ENCODE measurements at regions not wholly inside any gene's neighbourhood (a gene's known extent, or its start where the extent isn't known, plus 50 kb on each side); places are given as distances from the start of the nearest gene placed in this dataset.

DNA sequence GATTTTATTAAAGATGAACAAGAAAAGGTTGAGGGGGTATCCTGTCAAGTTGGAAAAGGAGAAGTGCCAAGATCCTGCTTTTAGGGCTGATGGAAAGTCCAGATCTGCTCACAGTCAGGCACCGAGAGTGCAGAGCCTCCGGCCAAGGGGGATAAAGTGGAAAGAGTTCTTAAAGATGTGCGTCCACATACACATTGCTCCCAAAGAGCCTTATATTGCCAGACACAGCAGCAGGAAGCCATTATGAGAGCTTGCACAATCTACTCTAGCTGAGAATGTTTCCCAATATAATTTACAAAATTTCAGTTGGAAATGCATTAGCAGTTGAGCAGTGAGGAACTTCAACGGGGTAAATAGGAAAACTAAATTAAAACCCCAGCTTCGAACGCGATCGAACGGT lies 95.6 kb downstream of the SALL1 start:
- BruUV-seq (replicated peaks), result no TSS peak
- H3K9me3 ChIP-seq (replicated peaks; ENCODE audit: control insufficient read depth, insufficient read depth, low read length), result no peaks in the 10 kb centered on the region
- no peak overlapping the region for H3K4me3 ChIP-seq (replicated peaks in 1 of 3; ENCODE audit: insufficient read depth in 1 of 3, low read depth in 1 of 3, low read length in 3 of 3)
- H3K36me3 ChIP-seq (ENCODE audit: control insufficient read depth in 2 of 2, extremely low read depth in 1 of 2, insufficient read depth in 2 of 2, low read length in 2 of 2), result no peaks in the 10 kb centered on the region
- FAIRE-seq (no peak), DNase-seq (ENCODE audit: low read depth, low spot score) (no peak)
- ChIA-PET CTCF (no interaction called here), POLR2A (no interaction called here)
- dilution Hi-C loops (cut with MboI; ENCODE audit: extremely low pct_ligation_motif_present, low sequenced_read_pairs), result no loop called here
- TF ChIP-seq, protein P1, sequence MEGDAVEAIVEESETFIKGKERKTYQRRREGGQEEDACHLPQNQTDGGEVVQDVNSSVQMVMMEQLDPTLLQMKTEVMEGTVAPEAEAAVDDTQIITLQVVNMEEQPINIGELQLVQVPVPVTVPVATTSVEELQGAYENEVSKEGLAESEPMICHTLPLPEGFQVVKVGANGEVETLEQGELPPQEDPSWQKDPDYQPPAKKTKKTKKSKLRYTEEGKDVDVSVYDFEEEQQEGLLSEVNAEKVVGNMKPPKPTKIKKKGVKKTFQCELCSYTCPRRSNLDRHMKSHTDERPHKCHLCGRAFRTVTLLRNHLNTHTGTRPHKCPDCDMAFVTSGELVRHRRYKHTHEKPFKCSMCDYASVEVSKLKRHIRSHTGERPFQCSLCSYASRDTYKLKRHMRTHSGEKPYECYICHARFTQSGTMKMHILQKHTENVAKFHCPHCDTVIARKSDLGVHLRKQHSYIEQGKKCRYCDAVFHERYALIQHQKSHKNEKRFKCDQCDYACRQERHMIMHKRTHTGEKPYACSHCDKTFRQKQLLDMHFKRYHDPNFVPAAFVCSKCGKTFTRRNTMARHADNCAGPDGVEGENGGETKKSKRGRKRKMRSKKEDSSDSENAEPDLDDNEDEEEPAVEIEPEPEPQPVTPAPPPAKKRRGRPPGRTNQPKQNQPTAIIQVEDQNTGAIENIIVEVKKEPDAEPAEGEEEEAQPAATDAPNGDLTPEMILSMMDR (IDR thresholded peaks at IDR 0.05; ENCODE audit: extremely low read depth in 1 of 2, insufficient read depth in 1 of 2, low read depth in 1 of 2, low read length in 2 of 2), result no peak
- TF ChIP-seq MYC (IDR thresholded peaks at IDR 0.05; ENCODE audit: low read depth, low read length), result no peak
- TF ChIP-seq GATA2 (IDR thresholded peaks at IDR 0.05; ENCODE audit: insufficient read depth, insufficient read length, low read depth, low read length), result no peak
- TF ChIP-seq, protein P2, sequence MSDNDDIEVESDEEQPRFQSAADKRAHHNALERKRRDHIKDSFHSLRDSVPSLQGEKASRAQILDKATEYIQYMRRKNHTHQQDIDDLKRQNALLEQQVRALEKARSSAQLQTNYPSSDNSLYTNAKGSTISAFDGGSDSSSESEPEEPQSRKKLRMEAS (IDR thresholded peaks at IDR 0.05; ENCODE audit: insufficient read depth, insufficient read length), result no peak
- no peak for TF ChIP-seq JUN (IDR thresholded peaks at IDR 0.05; ENCODE audit: borderline replicate concordance, insufficient read depth, insufficient read length, low read depth)
- no peak overlapping the region for H3K4me2 ChIP-seq (ENCODE audit: insufficient read depth, low read length)
- no peaks in the 10 kb centered on the region for H3K27me3 ChIP-seq (ENCODE audit: control insufficient read depth in 2 of 2, insufficient read depth in 2 of 2, low read length in 2 of 2)
- H3K9ac ChIP-seq (replicated peaks; ENCODE audit: extremely low read depth, insufficient read depth, low read length), result no peak overlapping the region
- no peaks in the 10 kb centered on the region for H4K20me1 ChIP-seq (replicated peaks; ENCODE audit: control insufficient read depth, extremely low read depth, insufficient read depth, low read length)
- no peak overlapping the region for H3K27ac ChIP-seq (ENCODE audit: insufficient read depth, low read depth, low read length)
- no peaks in the 10 kb centered on the region for H3K4me1 ChIP-seq (ENCODE audit: control insufficient read depth, extremely low read depth, insufficient read depth, low read length)
- intact Hi-C loops (cut with micrococcal nuclease), result no loop called here
- H3K79me2 ChIP-seq (ENCODE audit: control insufficient read depth, insufficient read depth, low read length), result no peaks in the 10 kb centered on the region
- no peak overlapping the region for H2AFZ ChIP-seq (ENCODE audit: low read depth, low read length)
- no peaks in the 10 kb centered on the region for H3K9me1 ChIP-seq (replicated peaks; ENCODE audit: control insufficient read depth, extremely low read depth, insufficient read depth, low read length)

DNA sequence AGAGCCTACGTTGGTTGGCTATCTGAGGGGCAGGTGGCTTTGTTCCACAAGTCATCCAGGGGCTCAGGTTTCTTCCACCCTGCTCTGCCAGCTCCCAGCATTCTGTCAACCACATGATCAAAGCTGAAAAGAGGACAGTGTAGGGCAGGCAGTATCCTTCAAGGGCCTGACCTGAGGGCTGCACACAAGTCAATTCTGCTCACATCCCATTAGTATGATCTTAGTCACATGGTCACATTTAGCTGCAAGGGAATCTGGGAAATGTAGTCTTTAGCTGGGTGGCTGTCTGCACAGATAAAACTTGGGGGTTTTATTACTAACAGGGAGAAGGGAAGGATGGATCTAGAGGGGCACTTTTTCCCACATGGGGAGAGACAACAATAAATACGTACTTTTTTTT lies 97.3 kb downstream of the SALL1 start:
- no peak for DNase-seq (ENCODE audit: low read depth, low spot score)
- ChIA-PET CTCF (no interaction called here), POLR2A (no interaction called here)
- Histone ChIP-seq H3K36me3 (ENCODE audit: control insufficient read depth in 2 of 2, extremely low read depth in 1 of 2, insufficient read depth in 2 of 2, low read length in 2 of 2) (no peaks in the 10 kb centered on the region), H2AFZ (ENCODE audit: low read depth, low read length) (no peak overlapping the region), H3K9ac (replicated peaks; ENCODE audit: extremely low read depth, insufficient read depth, low read length) (no peak overlapping the region), H3K79me2 (ENCODE audit: control insufficient read depth, insufficient read depth, low read length) (no peaks in the 10 kb centered on the region), H3K4me2 (ENCODE audit: insufficient read depth, low read length) (no peak overlapping the region), H4K20me1 (replicated peaks; ENCODE audit: control insufficient read depth, extremely low read depth, insufficient read depth, low read length) (no peaks in the 10 kb centered on the region), H3K9me3 (replicated peaks; ENCODE audit: control insufficient read depth, insufficient read depth, low read length) (peaks cover under 1% of the 10 kb centered on the region), H3K27ac (ENCODE audit: insufficient read depth, low read depth, low read length) (no peak overlapping the region), H3K9me1 (replicated peaks; ENCODE audit: control insufficient read depth, extremely low read depth, insufficient read depth, low read length) (no peaks in the 10 kb centered on the region), H3K27me3 (ENCODE audit: control insufficient read depth in 2 of 2, insufficient read depth in 2 of 2, low read length in 2 of 2) (no peaks in the 10 kb centered on the region), H3K4me3 (replicated peaks in 1 of 3; ENCODE audit: insufficient read depth in 1 of 3, low read depth in 1 of 3, low read length in 3 of 3) (no peak overlapping the region), H3K4me1 (ENCODE audit: control insufficient read depth, extremely low read depth, insufficient read depth, low read length) (no peaks in the 10 kb centered on the region)
- TF ChIP-seq MYC (IDR thresholded peaks at IDR 0.05; ENCODE audit: low read depth, low read length), result no peak
- no peak for TF ChIP-seq EZH2 (IDR thresholded peaks at IDR 0.05; ENCODE audit: borderline replicate concordance, low read depth, low read length, severe bottlenecking)
- no peak for TF ChIP-seq POLR2A (IDR thresholded peaks at IDR 0.05; ENCODE audit: low read depth, low read length)
- no peak for TF ChIP-seq FOS (IDR thresholded peaks at IDR 0.05; ENCODE audit: borderline replicate concordance, insufficient read depth, low read length)
- TF ChIP-seq, protein P2 (IDR thresholded peaks at IDR 0.05; ENCODE audit: insufficient read depth, insufficient read length), result no peak
- no peak for TF ChIP-seq POLR2AphosphoS5 (IDR thresholded peaks at IDR 0.05; ENCODE audit: insufficient read depth, low read depth, low read length)
- no peak for TF ChIP-seq GATA2 (IDR thresholded peaks at IDR 0.05; ENCODE audit: insufficient read depth, insufficient read length, low read depth, low read length)
- no peak for TF ChIP-seq JUN (IDR thresholded peaks at IDR 0.05; ENCODE audit: borderline replicate concordance, insufficient read depth, insufficient read length, low read depth)
- TF ChIP-seq, protein P1 (IDR thresholded peaks at IDR 0.05; ENCODE audit: extremely low read depth in 1 of 2, insufficient read depth in 1 of 2, low read depth in 1 of 2, low read length in 2 of 2), result no peak
- dilution Hi-C loops (cut with MboI; ENCODE audit: extremely low pct_ligation_motif_present, low sequenced_read_pairs) (no loop called here), intact Hi-C loops (cut with micrococcal nuclease) (no loop called here)
- FAIRE-seq, result no peak
- BruUV-seq (replicated peaks), result no TSS peak

Data from endothelial cell of umbilical vein (primary cell).